ENCODE measurements at regions not wholly inside any gene's neighbourhood (a gene's known extent, or its start where the extent isn't known, plus 50 kb on each side); places are given as distances from the start of the nearest gene placed in this dataset.
"Not testable (repeated sequence)": the region's sequence is repeated elsewhere in the genome, so short reads cannot be mapped to it uniquely, and the experiment has no call there.

DNA sequence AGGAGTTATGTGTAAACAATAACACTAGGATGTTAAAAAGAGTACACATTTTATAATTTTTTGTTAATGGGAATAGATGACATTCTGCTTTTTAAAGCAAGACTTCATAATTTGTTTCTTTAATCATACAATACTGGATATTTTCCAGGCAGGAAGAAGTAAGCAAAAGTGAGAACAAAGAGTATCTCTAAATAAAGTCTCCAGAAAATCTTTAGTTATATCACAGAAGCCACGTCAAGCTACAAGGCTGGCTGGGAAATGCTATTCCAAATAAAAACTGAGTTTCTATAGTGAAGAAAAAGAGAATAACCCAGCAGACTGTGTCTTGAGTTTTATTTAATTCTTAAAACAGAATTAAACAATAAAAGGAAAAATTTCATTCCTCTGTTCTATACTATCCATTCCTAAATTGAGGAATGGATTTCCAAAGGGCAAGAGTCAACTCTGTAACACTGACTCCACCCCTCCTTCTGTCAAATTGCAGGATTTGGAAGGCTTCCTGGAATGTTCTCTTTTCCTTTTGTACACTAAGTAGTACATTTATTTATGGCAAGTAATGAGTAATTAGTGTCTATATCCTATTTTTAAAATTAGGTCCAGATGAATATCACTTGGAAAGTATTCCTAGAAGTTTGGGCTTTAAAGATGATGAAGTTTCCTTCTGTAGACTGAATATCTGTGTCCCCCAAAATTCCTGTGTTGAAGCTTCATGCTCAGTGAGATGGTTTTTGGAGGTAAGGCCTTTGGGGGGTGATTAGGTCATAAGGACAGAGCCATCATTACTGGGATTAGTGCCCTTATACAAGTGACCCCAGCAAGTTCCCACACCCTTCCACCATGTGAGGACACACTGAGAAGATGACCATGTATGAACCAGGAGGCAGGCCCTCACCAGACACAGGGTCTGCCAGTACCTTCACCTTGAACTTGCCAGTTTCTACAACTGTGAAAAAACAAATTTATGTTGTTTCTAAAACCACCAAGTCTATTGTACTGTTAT is 290.9 kb downstream of the CRPPA start:
- DNase-seq = peak; percentile 23

DNA sequence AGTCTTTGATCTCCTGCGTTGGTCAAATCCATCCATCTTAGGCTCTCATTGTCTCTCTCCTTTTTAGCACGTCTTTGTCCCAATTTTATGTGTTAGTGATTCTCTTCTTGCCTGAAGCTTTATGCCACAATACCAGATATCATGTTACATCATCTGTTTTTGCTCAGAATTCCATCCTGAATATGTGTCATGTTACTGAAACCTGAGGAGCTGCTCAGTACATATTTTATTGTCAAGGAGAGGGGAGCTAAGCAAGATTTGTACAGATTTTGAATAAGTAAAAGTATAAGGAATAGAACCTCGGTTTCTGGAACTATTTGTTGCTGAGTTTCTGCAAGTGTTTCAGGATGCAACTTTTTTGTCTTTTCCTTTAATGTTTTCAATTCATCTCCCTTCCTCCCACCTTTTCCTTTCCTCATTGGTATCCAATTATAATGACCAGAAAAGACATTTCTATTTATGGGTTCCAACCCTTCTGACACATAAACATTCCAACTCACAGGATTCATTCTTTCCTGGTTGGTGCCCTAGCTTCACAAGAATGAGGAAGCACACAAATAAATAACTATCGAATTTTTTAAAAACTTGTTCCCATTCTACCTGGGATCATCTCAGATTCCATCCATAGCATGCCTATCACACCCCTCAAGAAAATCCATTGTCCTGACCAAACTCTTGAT is 291.8 kb downstream of the CRPPA start:
- peak; percentile 95 for DNase-seq

DNA sequence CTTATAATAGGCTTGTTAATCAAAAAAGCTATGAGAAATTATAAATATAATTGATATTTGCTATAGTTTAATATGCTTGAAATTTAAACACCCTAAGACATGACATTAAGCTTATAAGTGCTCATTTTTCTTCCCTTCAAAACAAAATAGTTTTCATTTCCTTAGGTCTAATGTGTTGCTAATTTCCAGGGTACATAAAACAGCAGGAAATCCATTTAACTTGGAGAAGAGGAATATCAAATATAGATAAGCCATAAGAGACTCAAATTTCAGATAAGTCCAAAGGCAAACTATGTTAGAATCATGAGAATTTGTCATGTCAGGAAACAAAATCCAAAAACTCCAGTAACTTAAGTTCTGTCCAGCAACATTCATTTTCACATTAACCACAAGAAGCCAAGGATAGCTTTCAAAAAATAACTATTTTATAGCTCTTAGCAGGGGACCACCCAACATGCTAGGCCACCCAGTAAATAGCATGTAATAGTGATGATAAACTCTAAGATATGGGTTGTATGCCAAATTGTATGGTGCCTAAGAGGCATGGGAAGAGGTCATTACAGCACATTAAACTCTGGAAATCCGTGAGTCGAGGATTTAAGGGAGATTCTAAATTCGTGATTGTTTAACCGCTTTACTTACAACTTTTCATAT is 298.1 kb downstream of the CRPPA start:
- no peak for DNase-seq

DNA sequence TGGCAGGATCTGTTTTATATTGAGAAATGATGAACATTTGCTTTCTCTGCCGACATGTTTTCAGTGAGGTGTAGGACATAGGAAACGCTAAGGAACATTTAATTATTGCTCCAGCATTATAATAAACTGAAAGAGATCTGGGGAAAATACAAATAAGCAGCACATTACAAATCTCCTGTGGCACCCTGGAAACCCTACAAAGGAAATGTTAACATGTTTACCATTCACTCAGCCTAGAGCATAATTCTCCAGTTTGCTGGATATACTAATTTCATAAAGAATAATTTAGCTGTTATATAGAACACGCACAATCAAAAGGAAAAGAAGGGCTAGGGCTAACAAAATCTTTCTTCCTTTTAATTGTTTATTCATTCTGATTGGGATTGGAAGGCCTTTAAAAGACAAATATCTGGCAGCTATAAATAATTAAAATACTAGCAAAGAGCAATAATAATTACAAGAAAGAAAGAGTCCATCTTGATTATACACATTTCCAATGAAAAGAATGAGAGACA is 299.4 kb downstream of the CRPPA start:
- no peak for DNase-seq

DNA sequence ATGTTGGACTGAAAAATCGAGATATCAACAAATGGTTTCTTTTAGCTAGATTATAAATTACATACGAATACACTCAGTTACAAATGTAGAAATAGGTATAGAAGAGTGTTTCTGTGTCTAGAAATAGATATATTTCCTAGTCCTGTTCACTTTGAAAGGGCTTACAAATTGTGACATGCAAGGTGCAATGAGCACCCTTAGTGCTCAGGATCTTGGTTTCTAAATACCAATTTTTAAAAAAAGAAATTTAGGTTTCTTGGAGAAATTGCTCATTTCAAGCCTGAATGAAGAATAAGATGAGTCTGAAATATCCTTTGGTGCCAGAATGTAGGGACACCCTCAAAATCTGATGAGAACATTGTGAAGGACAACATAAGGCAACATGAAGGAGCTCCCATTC is 306.0 kb downstream of the CRPPA start:
- no peak for DNase-seq

DNA sequence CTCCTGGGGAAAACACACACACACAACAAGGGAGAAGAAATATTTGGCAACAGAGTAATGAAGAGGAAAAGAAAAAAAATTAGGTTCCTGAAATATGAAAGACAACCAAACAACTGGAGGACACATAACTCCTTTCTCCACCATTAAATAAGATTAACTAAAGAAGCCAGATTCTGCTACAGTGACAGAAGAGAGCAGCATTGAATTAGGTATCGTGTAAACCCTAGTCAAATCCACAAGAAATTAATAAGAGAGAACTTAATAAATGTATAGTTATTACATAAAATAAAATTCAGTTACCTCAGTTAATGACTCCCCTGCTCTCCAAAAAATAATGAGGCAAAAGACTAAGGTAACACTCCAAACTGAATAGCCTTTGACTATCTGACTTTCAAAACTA is 306.7 kb downstream of the CRPPA start:
- DNase-seq = peak; percentile 62

DNA sequence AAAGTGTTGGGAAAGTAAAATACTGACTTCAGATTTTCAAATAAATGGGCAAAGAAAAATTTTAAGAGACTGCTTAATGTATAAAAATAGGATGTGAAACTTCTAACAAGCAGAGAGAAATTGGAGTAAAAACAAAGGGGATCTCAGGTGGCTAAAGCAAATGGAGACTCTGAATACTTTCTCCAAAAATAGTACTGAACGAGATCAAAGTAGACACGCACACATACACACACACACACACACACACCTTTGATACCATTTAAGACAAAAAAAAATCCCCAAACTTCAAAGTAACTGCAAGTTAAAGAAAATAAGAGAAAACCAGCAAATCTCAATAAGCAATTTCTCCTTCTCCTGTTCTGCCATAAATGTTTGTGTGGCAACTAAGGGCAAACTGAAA is 307.3 kb downstream of the CRPPA start:
- no peak for DNase-seq

DNA sequence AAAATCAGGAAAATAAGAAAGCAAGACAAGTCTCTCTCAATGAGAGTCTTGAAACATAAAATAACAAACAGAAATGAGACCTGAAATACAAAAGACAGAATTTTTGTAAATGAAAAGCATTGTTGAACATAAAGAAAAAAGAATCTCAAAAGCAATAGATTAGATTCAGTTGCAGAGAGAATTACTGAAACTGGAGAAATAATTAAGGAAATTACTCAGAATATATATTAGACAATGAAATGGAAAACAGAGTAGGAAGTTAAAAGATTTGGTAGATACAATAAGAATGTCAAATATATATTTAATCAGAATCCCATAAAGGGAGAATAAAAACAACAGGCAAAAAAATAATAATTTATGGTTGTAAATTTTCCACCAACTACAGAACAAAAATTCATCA is 308.3 kb downstream of the CRPPA start:
- no peak for DNase-seq

DNA sequence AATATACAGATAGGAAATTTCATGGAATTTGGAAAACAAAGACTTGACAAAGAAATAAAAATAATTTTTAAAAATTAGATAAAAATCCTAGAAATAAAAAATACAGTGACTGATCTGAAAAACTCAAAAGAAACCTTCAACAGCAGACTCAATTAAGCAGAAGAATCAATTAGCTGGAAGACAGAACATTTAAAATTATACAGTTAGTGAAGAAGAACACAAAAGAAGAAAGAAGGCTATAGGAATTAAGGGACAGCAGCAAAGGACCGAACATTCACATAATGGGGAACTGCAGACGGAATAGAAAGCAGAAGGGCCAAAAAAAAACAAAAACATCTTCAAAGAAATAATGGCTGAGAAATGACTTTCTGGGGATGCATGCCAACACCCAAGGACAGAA is 314.5 kb downstream of the CRPPA start:
- no peak for DNase-seq

DNA sequence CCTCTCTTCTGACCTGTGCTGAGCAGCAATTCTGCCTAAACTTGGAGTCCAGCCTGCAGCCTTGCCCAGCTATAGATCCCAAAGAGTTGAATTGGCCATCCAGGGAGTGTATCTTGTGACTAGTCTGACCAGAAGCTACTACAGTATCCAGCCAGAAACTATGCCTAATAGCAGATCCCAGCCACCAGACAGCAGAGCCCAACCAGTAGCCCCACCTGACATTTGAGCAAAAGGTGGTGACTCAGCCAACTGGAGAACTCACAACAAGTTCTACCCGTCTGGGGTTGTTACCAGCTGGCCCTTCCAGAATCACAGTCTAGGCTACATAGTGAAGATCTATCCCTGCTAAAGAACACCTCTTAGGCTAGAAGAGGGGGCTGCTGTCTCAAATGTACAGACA is 315.0 kb downstream of the CRPPA start:
- DNase-seq = no peak

DNA sequence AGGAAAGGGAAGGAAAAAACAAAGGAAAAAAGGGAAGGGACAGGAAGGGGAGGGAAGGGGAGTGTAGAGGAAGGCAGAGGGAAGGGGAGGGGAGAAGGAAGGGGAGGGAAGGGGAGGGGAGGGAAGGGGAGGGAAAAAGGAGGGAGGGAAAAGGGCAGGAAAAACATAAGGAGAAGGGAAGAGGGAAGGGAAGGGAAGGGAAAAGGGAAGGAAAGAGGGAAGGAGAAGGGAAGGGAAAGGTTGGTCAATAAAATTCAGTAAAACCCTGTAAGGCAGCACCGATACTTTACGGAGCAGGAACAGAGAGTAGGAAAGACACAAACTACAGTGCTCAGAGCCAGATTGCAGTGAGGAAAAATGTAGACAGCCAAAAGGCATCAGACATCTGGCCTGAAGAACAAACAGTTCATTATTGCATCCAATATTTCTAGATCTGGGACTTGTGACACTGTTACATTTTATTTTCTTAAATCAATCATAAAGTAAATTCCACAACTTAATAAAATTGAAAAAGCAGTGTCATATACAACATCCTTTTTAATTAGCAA is 322.0 kb downstream of the CRPPA start:
- no peak for DNase-seq

DNA sequence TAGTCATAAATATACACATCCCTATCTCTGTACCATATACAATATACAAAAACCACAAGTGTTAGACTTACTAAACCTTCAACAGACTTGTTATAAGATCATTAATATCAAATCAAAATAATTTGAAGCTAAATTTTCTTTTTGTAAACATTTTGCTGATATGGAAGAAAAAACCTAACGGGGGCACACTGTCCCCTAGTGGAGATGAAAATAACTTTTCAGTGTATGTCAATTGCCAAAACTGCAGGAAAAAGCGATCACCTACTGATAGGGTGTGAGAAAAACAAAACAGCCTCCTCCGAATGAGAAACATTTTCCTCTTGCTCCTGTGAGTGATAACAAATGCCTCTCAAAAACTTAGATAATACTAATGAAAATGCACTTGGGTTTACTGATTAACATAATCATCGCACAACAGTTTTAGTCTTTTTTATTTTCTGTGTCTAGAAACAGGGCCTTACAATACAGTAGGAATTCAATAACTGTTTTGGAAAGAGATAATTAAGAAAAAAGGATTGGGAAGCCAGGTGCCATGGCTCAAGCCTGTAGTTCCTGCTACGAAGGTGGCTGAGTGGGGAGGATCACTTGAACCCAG is 322.7 kb downstream of the CRPPA start:
- DNase-seq = no peak

DNA sequence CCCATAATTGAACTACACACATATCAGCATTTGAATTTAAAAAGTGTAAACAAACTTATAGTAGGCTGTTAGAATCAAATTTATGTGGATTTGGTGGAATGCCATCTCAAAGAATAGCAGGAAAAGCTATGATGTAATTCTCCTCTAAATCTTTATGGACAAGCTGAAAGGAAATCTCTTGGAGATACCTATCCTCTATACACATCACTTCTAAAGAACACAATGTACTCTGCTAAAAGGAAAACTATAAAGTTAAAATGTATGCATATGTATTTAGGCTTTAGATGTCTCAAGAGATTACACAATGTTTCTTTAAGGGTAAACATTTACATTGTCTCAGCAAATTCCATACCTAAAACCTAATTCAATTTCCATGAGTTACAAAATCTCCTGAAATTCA is 323.3 kb downstream of the CRPPA start:
- DNase-seq = no peak

DNA sequence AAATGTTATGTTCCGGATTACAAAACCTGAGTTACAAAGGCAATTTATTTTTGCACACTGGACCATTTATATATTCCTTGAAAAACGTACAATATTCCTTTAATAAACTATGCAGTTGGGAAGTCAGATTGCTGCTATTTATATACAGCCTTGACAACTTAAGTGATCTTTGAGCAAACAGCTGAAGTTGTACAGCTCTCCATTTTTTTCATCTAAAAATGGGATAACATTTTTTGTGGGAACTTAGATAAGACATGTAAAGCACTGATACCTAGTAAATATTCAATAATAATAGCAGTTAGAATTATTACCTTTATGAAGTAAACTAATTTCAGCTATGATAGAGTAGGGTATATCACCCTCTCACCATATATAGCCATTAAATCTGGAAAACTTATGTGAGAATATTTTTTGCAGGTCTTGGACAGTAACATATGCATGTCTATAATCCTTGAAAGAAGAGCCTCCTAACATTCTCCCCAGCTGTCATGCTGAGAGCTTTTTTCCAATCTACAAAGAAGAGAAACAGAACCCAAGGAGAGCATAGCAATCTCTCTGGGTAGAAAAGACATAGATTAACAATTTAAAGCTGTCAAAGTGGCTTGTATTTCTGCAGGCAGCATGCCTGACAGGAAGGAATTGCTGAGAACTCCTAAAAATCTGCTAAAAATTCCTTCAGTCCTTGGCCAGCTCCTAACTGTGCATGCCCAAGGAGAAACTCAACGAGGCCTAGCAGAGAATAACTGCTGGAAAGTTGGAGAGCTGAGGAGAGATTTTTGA is 326.0 kb downstream of the CRPPA start:
- peak; percentile 18 for DNase-seq

DNA sequence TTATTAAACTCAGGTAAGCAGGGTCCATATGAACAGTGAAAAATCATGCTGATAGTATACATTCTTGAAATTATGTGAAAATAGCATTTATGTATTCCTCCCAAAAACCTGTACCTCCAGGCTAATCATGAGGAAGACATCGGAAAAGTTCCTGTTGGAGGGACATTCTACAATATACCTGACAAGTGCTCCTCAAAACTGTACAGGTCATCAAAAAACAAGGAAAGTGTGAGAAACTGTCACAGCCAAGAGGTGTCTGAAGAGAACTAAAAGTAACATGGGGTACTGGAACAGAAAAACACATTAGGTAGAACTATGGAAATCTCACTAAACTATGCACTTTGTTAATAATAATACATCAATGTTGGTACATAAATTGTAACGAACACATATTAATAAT is 326.7 kb downstream of the CRPPA start:
- DNase-seq = no peak

DNA sequence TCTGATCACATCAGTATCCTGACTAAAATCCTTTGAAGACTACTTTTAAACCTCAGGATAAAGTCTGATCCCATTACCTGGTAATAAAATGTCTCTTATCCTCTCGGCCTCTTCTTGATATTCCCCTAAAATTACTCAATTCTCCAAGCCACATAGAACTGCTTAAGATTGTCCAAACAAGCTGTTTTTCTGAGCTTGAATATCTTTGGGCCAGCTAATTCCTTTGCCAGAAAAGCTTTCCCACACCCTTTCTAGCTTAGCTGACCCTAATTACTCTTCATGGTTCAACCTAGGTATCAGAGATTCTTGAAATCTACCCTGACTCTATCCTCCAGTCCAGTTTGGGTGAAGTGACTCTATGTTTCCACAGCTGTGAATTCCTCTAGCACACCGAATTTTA is 328.6 kb downstream of the CRPPA start:
- no peak for DNase-seq

DNA sequence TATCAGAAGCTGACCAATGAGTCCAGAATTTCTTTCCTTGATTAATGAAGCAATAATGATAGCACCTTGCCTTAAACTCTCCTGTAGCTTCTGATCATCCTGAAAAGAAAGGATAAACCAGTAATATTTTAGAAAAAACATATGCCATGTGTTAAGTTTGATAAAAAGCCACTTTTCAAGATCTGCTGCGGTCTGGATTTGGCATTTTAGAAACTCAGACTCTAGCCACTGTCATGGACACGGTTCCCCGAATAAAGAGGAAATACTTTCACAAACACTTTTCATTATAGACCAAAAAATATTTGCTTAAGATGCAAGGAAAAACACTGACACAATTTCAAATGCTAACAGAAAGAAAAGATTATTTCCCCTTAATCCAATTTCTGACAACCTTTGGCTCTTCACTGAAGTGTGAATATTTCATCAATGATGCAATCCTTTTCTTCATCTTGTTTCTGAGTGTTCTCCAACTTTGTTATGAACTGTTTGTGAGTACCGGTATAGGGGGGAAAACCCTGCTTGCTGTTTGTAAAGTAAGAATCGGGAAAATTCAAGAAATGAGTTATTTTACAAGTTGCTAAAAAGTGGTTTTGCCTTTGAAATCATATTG is 329.5 kb downstream of the CRPPA start:
- DNase-seq = no peak

DNA sequence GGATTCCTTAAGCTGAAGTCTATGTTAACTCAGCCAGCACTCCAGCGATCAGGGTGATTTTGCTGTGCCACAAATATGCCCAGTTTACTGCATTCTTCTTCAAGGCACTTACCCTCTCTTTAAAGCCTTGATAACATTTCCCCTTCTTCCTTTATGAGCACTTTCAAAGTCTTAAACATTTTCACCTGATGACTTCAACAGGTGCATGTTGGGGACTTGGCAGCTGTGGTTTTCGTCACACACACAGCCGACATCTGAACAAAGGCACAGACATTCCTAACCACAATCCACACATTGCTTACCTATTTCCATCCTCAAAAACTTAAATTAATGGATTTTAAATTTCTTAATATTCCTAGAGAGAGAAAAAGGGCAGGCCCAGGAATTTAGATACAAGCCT is 331.5 kb downstream of the CRPPA start:
- no peak for DNase-seq

DNA sequence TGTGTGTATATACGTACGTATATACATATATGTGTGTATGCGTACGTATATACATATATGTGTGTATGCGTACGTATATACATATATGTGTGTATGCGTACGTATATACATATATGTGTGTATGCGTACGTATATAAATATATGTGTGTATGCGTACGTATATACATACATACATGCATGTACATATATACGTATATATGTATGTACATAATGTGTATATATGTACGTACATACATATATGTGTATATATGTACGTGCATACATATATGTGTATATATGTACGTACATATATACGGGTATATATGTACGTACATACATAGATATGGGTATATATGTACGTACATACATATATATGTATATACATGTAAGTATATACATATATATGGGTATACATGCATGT is 332.1 kb downstream of the CRPPA start:
- no peak for DNase-seq

DNA sequence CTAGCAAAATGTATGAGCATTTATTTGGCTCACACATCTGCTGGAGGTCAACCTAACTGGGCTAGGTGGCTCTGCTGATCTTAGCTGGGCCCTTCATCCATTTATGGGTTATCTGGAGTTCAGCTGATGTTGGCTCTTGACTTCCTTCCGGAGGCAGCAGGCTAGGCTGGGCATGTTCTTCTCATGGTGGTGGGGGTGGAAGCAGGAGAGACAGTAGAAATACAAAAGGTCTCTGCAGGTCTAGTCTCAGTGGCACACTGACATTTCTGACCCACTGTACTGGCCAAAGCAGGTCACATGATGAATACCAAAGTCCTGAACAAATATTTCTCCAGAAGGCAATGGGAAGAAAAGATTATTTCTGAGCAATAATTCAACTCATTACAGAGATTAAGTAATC is 334.6 kb downstream of the CRPPA start:
- no peak for DNase-seq

DNA sequence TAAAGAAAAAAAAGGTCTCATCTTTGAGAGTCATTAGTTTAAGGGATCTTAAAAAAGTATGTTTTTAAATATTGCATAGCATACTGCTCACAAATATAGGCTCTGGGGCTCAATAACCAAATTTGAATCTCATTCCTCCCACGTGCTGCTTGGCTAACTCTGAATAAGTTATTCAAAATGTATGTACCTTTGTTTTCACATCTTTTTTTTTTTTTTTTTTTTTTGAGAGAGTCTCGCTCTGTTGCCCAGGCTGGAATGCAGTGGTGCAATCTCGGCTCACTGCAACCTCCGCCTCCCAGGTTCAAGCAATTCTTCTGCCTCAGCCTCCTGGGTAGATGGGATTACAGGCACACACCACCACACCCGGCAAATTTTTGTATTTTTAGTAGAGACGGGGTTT is 335.6 kb downstream of the CRPPA start:
- not testable (repeated sequence) for DNase-seq

DNA sequence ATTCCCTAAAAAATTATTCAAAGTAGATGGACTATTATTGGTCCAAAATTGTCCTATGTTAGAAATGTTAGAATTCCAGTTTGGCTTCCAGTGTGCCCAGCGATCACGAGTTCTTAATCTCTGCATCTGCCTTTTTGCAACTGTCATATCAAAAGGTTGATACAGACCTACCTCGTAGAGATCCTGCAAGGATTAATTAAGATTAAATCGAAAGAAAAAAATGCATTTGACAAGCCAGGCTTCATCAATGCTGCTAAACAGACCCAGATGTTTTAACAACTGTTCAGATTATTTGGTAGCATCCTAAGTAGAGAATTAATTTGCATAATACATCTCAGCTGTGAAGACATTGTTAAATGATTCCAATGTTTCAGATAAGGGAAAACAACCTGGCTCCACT is 336.5 kb downstream of the CRPPA start:
- no peak for DNase-seq

All from NCI-H2171 treated with DMSO at 0.1 percent for 48 hours (cell line).